ENCODE measurements at regions not wholly inside any gene's neighbourhood (a gene's known extent, or its start where the extent isn't known, plus 50 kb on each side); places are given as distances from the start of the nearest gene placed in this dataset.

GRCh38 chr2:164389411-164389810 lies 231.9 kb downstream of the GRB14 start:
- H3K36me3 ChIP-seq (ENCODE audit: insufficient read depth in 1 of 2, low read depth in 1 of 2) = no peaks in the 10 kb centered on the region
- no peak for TF ChIP-seq CTCF (IDR thresholded peaks at IDR 0.05)

GRCh38 chr2:164388511-164388910 lies 232.8 kb downstream of the GRB14 start:
- Histone ChIP-seq H3K36me3 (ENCODE audit: insufficient read depth in 1 of 2, low read depth in 1 of 2) (no peaks in the 10 kb centered on the region), H3K27ac (no peak overlapping the region), H3K4me3 (no peak overlapping the region), H3K27me3 (ENCODE audit: insufficient read depth in 3 of 3, low read length in 2 of 3) (no peaks in the 10 kb centered on the region), H3K4me1 (no peaks in the 10 kb centered on the region), H3K9me3 (no peaks in the 10 kb centered on the region)
- no peak for ATAC-seq
- no peak for TF ChIP-seq CTCF (IDR thresholded peaks at IDR 0.05)
- intact Hi-C loops (cut with DNase I) = no loop called here
- DNase-seq = no peak
- WGBS, 3 donors = 37 to 54% (median 41%) methylated on average over 2 of the region's 2 CpGs

More at GRCh38 chr2:164389411-164389810, 231.9 kb downstream of the GRB14 start:
- Histone ChIP-seq H3K9me3 (no peaks in the 10 kb centered on the region), H3K4me1 (no peaks in the 10 kb centered on the region), H3K4me3 (no peak overlapping the region), H3K27ac (no peak overlapping the region), H3K27me3 (ENCODE audit: insufficient read depth in 3 of 3, low read length in 2 of 3) (no peaks in the 10 kb centered on the region)
- DNase-seq (no peak), ATAC-seq (no peak)
- WGBS, 3 donors = 83 to 88% (median 84%) methylated on average over 6 of the region's 6 CpGs
- intact Hi-C loops (cut with DNase I) = no loop called here

- Histone ChIP-seq H3K4me3 (no peak overlapping the region), H3K27ac (no peak overlapping the region), H3K9me3 (no peaks in the 10 kb centered on the region), H3K4me1 (no peaks in the 10 kb centered on the region), H3K36me3 (ENCODE audit: insufficient read depth in 1 of 2, low read depth in 1 of 2) (no peaks in the 10 kb centered on the region), H3K27me3 (ENCODE audit: insufficient read depth in 3 of 3, low read length in 2 of 3) (no peaks in the 10 kb centered on the region)
- 67 to 76% (median 69%) methylated on average over 5 of the region's 5 CpGs for WGBS, 3 donors
- ATAC-seq (no peak), DNase-seq (no peak)
- intact Hi-C loops (cut with DNase I) = no loop called here
- TF ChIP-seq CTCF (IDR thresholded peaks at IDR 0.05) = no peak
Measured at GRCh38 chr2:164386231-164386630, 235.1 kb downstream of the GRB14 start.

- intact Hi-C loops (cut with DNase I) = no loop called here
- ATAC-seq (no peak), DNase-seq (no peak)
- H3K4me3 ChIP-seq = no peak overlapping the region
- H3K27me3 ChIP-seq (ENCODE audit: insufficient read depth in 3 of 3, low read length in 2 of 3) = no peaks in the 10 kb centered on the region
- H3K36me3 ChIP-seq (ENCODE audit: insufficient read depth in 1 of 2, low read depth in 1 of 2) = no peaks in the 10 kb centered on the region
- H3K27ac ChIP-seq = no peak overlapping the region
- no peaks in the 10 kb centered on the region for H3K4me1 ChIP-seq
- H3K9me3 ChIP-seq = no peaks in the 10 kb centered on the region
- TF ChIP-seq CTCF (IDR thresholded peaks at IDR 0.05) = no peak
Measured at GRCh38 chr2:164384434-164384833, 236.8 kb downstream of the GRB14 start.

GRCh38 chr2:164371916-164372315 lies 249.4 kb downstream of the GRB14 start:
- 81 to 91% (median 87%) methylated on average over 4 of the region's 4 CpGs for WGBS, 3 donors
- no peak for TF ChIP-seq CTCF (IDR thresholded peaks at IDR 0.05)
- no peaks in the 10 kb centered on the region for H3K36me3 ChIP-seq (ENCODE audit: insufficient read depth in 1 of 2, low read depth in 1 of 2)
- ATAC-seq (no peak), DNase-seq (no peak)
- H3K9me3 ChIP-seq = no peaks in the 10 kb centered on the region
- no peak overlapping the region for H3K27ac ChIP-seq
- intact Hi-C loops (cut with DNase I) = no loop called here
- no peak overlapping the region for H3K4me3 ChIP-seq
- no peaks in the 10 kb centered on the region for H3K4me1 ChIP-seq
- no peaks in the 10 kb centered on the region for H3K27me3 ChIP-seq (ENCODE audit: insufficient read depth in 3 of 3, low read length in 2 of 3)

Measured in psoas muscle (tissue), 7 donors.